Parathyroid adenoma (tissue), 2 donors: ENCODE measurements at regions not wholly inside any gene's neighbourhood (a gene's known extent, or its start where the extent isn't known, plus 50 kb on each side); places are given as distances from the start of the nearest gene placed in this dataset.
"Not testable (repeated sequence)": the region's sequence is repeated elsewhere in the genome, so short reads cannot be mapped to it uniquely, and the experiment has no call there.

Source experiments
- H2AFZ ChIP-seq: fragments of 300-600 bp; sonication (generic); one replicate; pipeline ENCODE4 v1.7.0; 2017; ENCODE audit warnings: antibody characterized with exemption, mild to moderate bottlenecking
- H3K27ac ChIP-seq: fragments of 300-600 bp; sonication (generic); one replicate; pipeline ENCODE4 v1.7.0; 2017
- H3K27me3 ChIP-seq: fragments of 300-600 bp; sonication (generic); one replicate; pipeline ENCODE4 v1.7.0; 2017; ENCODE audit warnings: low read length; ENCODE audit not compliant: control insufficient read depth, insufficient read depth
- H3K36me3 ChIP-seq: fragments of 300-600 bp; sonication (generic); one replicate; pipeline ENCODE4 v1.7.0; 2017; ENCODE audit warnings: low read length; ENCODE audit not compliant: control insufficient read depth, insufficient read depth
- H3K4me1 ChIP-seq: fragments of 300-600 bp; sonication (generic); one replicate; pipeline ENCODE4 v1.7.0; 2017; ENCODE audit warnings: control low read depth
- H3K4me2 ChIP-seq: fragments of 300-600 bp; sonication (generic); one replicate; pipeline ENCODE4 v1.7.0; 2017; ENCODE audit warnings: low read length
- H3K4me3 ChIP-seq: fragments of 300-600 bp; sonication (generic); one replicate; pipeline ENCODE4 v1.7.0; 2017; ENCODE audit warnings: low read depth, low read length
- H3K79me2 ChIP-seq: fragments of 300-600 bp; sonication (generic); one replicate; pipeline ENCODE4 v1.7.0; 2017; ENCODE audit warnings: control low read depth
- H3K9ac ChIP-seq: fragments of 300-600 bp; sonication (generic); one replicate; pipeline ENCODE4 v1.7.0; 2017; ENCODE audit warnings: mild to moderate bottlenecking
- H3K9me3 ChIP-seq: fragments of 300-600 bp; sonication (generic); one replicate; pipeline ENCODE4 v1.7.0; 2017; ENCODE audit warnings: low read length; ENCODE audit not compliant: control insufficient read depth
- CTCF ChIP-seq: fragments of 300-600 bp; sonication (generic); IDR thresholded peaks from one replicate; pipeline ENCODE4 v1.7.0; 2017; ENCODE audit warnings: antibody characterized with exemption, mild to moderate bottlenecking
- donor health status: primary hyperparathyroidism.

GRCh38 chr14:40985584-40985983, 621.1 kb upstream of the LRFN5 start:
- no peaks in the 10 kb centered on the region for H3K36me3 ChIP-seq
- H2AFZ ChIP-seq = no peak overlapping the region
- no peak for TF ChIP-seq CTCF
- H3K27ac ChIP-seq = no peak overlapping the region
- H3K4me3 ChIP-seq = no peak overlapping the region
- H3K9me3 ChIP-seq = no peaks in the 10 kb centered on the region
- no peaks in the 10 kb centered on the region for H3K79me2 ChIP-seq
- no peak overlapping the region for H3K4me2 ChIP-seq
- no peak overlapping the region for H3K9ac ChIP-seq
- H3K27me3 ChIP-seq = no peaks in the 10 kb centered on the region
- no peaks in the 10 kb centered on the region for H3K4me1 ChIP-seq

GRCh38 chr14:40983604-40984003, 623.1 kb upstream of the LRFN5 start:
- Histone ChIP-seq H3K4me2 (no peak overlapping the region), H2AFZ (no peak overlapping the region), H3K9ac (no peak overlapping the region), H3K4me3 (no peak overlapping the region), H3K79me2 (no peaks in the 10 kb centered on the region), H3K36me3 (no peaks in the 10 kb centered on the region), H3K9me3 (no peaks in the 10 kb centered on the region), H3K4me1 (no peaks in the 10 kb centered on the region), H3K27me3 (no peaks in the 10 kb centered on the region), H3K27ac (no peak overlapping the region)
- no peak for TF ChIP-seq CTCF

GRCh38 chr14:40981247-40981646, 625.4 kb upstream of the LRFN5 start:
- no peak for TF ChIP-seq CTCF
- Histone ChIP-seq H2AFZ (no peak overlapping the region), H3K79me2 (no peaks in the 10 kb centered on the region), H3K4me2 (no peak overlapping the region), H3K36me3 (no peaks in the 10 kb centered on the region), H3K4me3 (no peak overlapping the region), H3K9me3 (no peaks in the 10 kb centered on the region), H3K9ac (no peak overlapping the region), H3K4me1 (no peaks in the 10 kb centered on the region), H3K27me3 (no peaks in the 10 kb centered on the region), H3K27ac (no peak overlapping the region)

GRCh38 chr14:40960257-40960656, 646.4 kb upstream of the LRFN5 start:
- H3K4me2 ChIP-seq, H3K36me3 ChIP-seq, H3K9ac ChIP-seq, H3K27me3 ChIP-seq, H2AFZ ChIP-seq, H3K4me1 ChIP-seq, H3K27ac ChIP-seq, H3K9me3 ChIP-seq, H3K79me2 ChIP-seq, H3K4me3 ChIP-seq: not testable (repeated sequence)

- Histone ChIP-seq H3K27me3 (no peaks in the 10 kb centered on the region), H3K79me2 (no peaks in the 10 kb centered on the region), H3K9me3 (peaks cover 4% of the 10 kb centered on the region), H2AFZ (no peak overlapping the region), H3K27ac (no peak overlapping the region), H3K4me2 (no peak overlapping the region), H3K36me3 (no peaks in the 10 kb centered on the region), H3K4me1 (no peaks in the 10 kb centered on the region), H3K4me3 (no peak overlapping the region), H3K9ac (no peak overlapping the region)
- TF ChIP-seq CTCF = no peak
Observed at GRCh38 chr14:40955131-40955505, 651.6 kb upstream of the LRFN5 start.

GRCh38 chr14:40954448-40955130, 652.1 kb upstream of the LRFN5 start:
- H3K27ac ChIP-seq, H3K27me3 ChIP-seq, H3K4me3 ChIP-seq, H3K9ac ChIP-seq, H3K4me1 ChIP-seq, H3K4me2 ChIP-seq, H2AFZ ChIP-seq, H3K79me2 ChIP-seq, H3K36me3 ChIP-seq, H3K9me3 ChIP-seq: not testable (repeated sequence)
